Tibial nerve (tissue), 4 donors: ENCODE measurements at regions not wholly inside any gene's neighbourhood (a gene's known extent, or its start where the extent isn't known, plus 50 kb on each side); places are given as distances from the start of the nearest gene placed in this dataset.

Source experiments
- DNase-seq, 2 donors: peaks; one replicate each; pipeline ENCODE4 v3.0.0-alpha.2; 2019; ENCODE audit warnings: low spot score in 2 of 2
- H3K27ac ChIP-seq, 4 donors: fragments of 200-600 bp; sonication (generic) in 3 of 4; one replicate each; pipeline ENCODE4 v1.5.1; 2017 to 2019; ENCODE audit warnings: mild to moderate bottlenecking in 1 of 4
- H3K27me3 ChIP-seq, 2 donors: fragments of 200-600 bp; sonication (generic) in 1 of 2; one replicate each; pipeline versions ENCODE4 v1.5.1 to v1.6.0; 2017 to 2019
- H3K36me3 ChIP-seq, 3 donors: fragments of 200-600 bp; sonication (generic); one replicate each; pipeline ENCODE4 v1.5.1; 2018 to 2019
- H3K4me1 ChIP-seq, 4 donors: fragments of 200-600 bp; sonication (generic) in 3 of 4; one replicate each; pipeline ENCODE4 v1.5.1; 2017 to 2019
- H3K4me3 ChIP-seq, 4 donors: fragments of 200-600 bp; sonication (generic) in 3 of 4; one replicate each; pipeline ENCODE4 v1.5.1; 2017 to 2019; ENCODE audit warnings: mild to moderate bottlenecking in 1 of 4, moderate library complexity in 1 of 4
- H3K9me3 ChIP-seq, 4 donors: fragments of 200-600 bp; sonication (generic) in 3 of 4; one replicate each; pipeline ENCODE4 v1.5.1; 2017 to 2019
- CTCF ChIP-seq, 5 experiments: fragments of 200-600 bp in 3 of 5; fragments of 450-650 bp in 2 of 5; sonication (generic) in 3 of 5; IDR thresholded peaks; one replicate each; pipeline ENCODE4 v1.5.1; 2016 to 2019; ENCODE audit warnings: antibody characterized with exemption in 5 of 5, mild to moderate bottlenecking in 3 of 5, moderate library complexity in 2 of 5
- EP300 ChIP-seq, 2 donors: sonication (generic); formaldehyde crosslinking; IDR thresholded peaks; one replicate each; pipeline ENCODE4 v1.6.1; 2017; ENCODE audit warnings: antibody characterized with exemption in 2 of 2, mild to moderate bottlenecking in 1 of 2
- POLR2A ChIP-seq, 2 donors: fragments of 450-650 bp; IDR thresholded peaks; one replicate each; pipeline ENCODE4 v1.6.1; 2017; ENCODE audit warnings: antibody characterized with exemption in 2 of 2, mild to moderate bottlenecking in 2 of 2, moderate library complexity in 2 of 2
- WGBS, 2 donors: methylation state at CpG; one replicate each; pipeline ENCODE4 v1.1.5; 2018; 5-methylcytosine and 5-hydroxymethylcytosine counted together

- no peak overlapping the region for H3K27ac ChIP-seq
- DNase-seq: no peak
- H3K27me3 ChIP-seq: no peaks in the 10 kb centered on the region
- 41 to 44% methylated on average over 7 of the region's 7 CpGs for WGBS, 2 donors
- TF ChIP-seq EP300 (IDR thresholded peaks at IDR 0.05): no peak
- TF ChIP-seq POLR2A (IDR thresholded peaks at IDR 0.05): no peak
- TF ChIP-seq CTCF (IDR thresholded peaks at IDR 0.05): no peak
- no peaks in the 10 kb centered on the region for H3K36me3 ChIP-seq
- peaks cover 0 to 21% (median 0%) of the 10 kb centered on the region in 4 donors for H3K9me3 ChIP-seq
- no peaks in the 10 kb centered on the region for H3K4me1 ChIP-seq
- no peak overlapping the region for H3K4me3 ChIP-seq
Observed at GRCh38 chr16:5472552-5472951, 375.0 kb upstream of the EEF2KMT start.

GRCh38 chr16:5468488-5468887, 370.9 kb upstream of the EEF2KMT start:
- Histone ChIP-seq H3K4me3 (no peak overlapping the region), H3K4me1 (no peaks in the 10 kb centered on the region), H3K27ac (no peak overlapping the region), H3K27me3 (no peaks in the 10 kb centered on the region), H3K9me3 (peaks cover 0 to 27% (median 0%) of the 10 kb centered on the region in 4 donors), H3K36me3 (no peaks in the 10 kb centered on the region)
- TF ChIP-seq EP300 (IDR thresholded peaks at IDR 0.05) (no peak), POLR2A (IDR thresholded peaks at IDR 0.05) (no peak), CTCF (IDR thresholded peaks at IDR 0.05) (no peak)
- no peak for DNase-seq
- 82 to 83% methylated on average over 2 of the region's 2 CpGs for WGBS, 2 donors

GRCh38 chr16:5467552-5467951, 370.0 kb upstream of the EEF2KMT start:
- Histone ChIP-seq H3K9me3 (peaks cover 0 to 27% (median 0%) of the 10 kb centered on the region in 4 donors), H3K4me3 (no peak overlapping the region), H3K27ac (no peak overlapping the region), H3K4me1 (no peaks in the 10 kb centered on the region), H3K36me3 (no peaks in the 10 kb centered on the region), H3K27me3 (no peaks in the 10 kb centered on the region)
- TF ChIP-seq POLR2A (IDR thresholded peaks at IDR 0.05): no peak
- no peak for TF ChIP-seq EP300 (IDR thresholded peaks at IDR 0.05)
- no peak for TF ChIP-seq CTCF (IDR thresholded peaks at IDR 0.05)
- no peak for DNase-seq
- 85 to 92% methylated on average over 3 of the region's 3 CpGs for WGBS, 2 donors

DNA sequence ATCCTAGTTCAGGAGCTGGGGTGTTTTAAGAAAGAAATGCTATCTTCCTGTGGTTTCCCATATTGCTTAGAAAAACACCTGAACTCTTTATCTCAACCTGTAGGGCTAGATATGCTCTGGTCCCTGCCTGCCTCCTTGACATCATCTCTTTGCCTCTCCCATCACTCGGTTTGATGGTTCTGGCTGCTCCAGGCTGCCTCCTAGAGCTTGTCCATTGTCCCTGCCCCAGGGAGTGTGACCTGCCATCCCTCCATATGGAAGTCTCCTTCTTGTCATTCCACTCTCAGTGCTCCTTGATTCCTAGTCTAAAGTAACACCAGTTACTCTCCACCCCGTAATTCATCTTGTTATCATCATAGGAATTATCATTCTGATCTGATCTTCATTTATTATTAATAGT, 369.0 kb upstream of the EEF2KMT start:
- WGBS, 2 donors: 45 to 51% methylated on average over 2 of the region's 2 CpGs
- H3K4me1 ChIP-seq: no peaks in the 10 kb centered on the region
- TF ChIP-seq POLR2A (IDR thresholded peaks at IDR 0.05) (no peak), CTCF (IDR thresholded peaks at IDR 0.05) (no peak), EP300 (IDR thresholded peaks at IDR 0.05) (no peak)
- DNase-seq: no peak
- H3K36me3 ChIP-seq: no peaks in the 10 kb centered on the region
- H3K27me3 ChIP-seq: no peaks in the 10 kb centered on the region
- H3K27ac ChIP-seq: no peak overlapping the region
- H3K9me3 ChIP-seq: peaks cover 0 to 27% (median 0%) of the 10 kb centered on the region in 4 donors
- H3K4me3 ChIP-seq: no peak overlapping the region

DNA sequence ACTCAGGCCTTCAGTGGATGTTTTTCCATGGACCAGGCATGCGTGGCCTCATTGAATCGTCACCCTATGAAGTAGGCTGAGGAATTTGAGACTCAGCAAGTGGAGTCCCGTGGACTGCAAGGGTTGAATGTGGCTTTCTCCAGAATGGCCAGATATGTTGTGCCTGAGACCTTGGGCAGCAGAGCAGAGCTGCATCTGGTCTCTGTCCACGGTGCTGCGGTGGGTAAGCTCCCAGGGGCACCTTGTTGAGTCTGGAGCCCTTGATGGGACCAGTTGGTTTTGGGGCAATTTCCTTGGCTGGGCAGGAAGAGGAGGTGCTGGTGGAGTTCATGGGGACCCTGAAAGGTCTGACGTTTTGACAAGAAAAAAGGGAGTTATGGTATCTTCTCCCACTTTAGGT, 368.1 kb upstream of the EEF2KMT start:
- TF ChIP-seq POLR2A (IDR thresholded peaks at IDR 0.05): no peak
- no peak for TF ChIP-seq CTCF (IDR thresholded peaks at IDR 0.05)
- no peak for TF ChIP-seq EP300 (IDR thresholded peaks at IDR 0.05)
- peaks cover 0 to 27% (median 0%) of the 10 kb centered on the region in 4 donors for H3K9me3 ChIP-seq
- no peak for DNase-seq
- no peak overlapping the region for H3K27ac ChIP-seq
- H3K36me3 ChIP-seq: no peaks in the 10 kb centered on the region
- 74 to 79% methylated on average over 6 of the region's 6 CpGs for WGBS, 2 donors
- no peaks in the 10 kb centered on the region for H3K4me1 ChIP-seq
- no peaks in the 10 kb centered on the region for H3K27me3 ChIP-seq
- no peak overlapping the region for H3K4me3 ChIP-seq
